Epidermal melanocyte (primary cell): ENCODE measurements at regions not wholly inside any gene's neighbourhood (a gene's known extent, or its start where the extent isn't known, plus 50 kb on each side); places are given as distances from the start of the nearest gene placed in this dataset.

Source experiments
- DNase-seq: peaks from one replicate; pipeline ENCODE4 v3.0.0; 2011; ENCODE audit warnings: low spot score; ENCODE audit not compliant: insufficient read length

DNA sequence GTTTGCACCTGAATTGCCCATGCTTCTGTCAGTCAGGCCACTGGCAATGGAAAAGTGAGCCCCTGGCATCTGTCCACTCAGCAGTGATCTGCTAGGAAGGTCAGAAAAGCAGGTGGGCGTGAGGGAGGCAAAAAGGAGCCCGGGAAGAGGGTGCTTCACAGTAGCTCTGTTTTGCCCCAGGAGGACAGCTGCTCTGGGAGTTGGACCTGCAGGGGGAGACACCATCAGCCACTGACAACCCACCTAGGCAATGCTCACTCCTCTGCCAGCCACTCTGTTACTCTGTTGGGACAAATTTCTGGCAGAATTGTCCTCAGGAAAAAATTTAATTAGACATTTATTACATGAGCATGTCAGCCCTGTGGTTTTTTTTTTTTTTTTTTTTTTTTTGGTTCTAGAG lies 146.4 kb downstream of the LRIG2 start:
- DNase-seq = no peak

DNA sequence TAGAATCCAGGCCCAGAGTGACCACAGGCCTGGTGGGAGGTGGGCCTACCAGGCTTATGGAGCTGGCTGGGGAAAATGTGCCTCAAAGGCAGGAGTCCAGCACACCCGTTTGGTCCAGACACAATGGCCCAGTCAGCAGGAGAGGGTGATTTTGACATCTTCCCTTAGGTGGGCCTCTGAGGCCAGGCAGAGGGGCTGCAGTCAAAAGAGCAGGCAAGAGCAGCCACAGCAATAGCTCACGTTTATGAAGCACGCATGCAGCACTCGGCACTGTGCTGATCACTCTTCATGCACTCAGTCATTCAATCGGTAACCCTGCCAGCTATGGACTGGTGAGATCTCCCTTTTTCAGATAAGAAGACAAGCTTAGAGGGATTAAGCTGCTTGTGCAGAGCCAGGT lies 146.8 kb downstream of the LRIG2 start:
- no peak for DNase-seq

- DNase-seq = no peak
Observed at GRCh38 chr1:113223040-113223439, 150.0 kb downstream of the LRIG2 start.

GRCh38 chr1:113223546-113223945 lies 150.5 kb downstream of the LRIG2 start:
- no peak for DNase-seq

DNA sequence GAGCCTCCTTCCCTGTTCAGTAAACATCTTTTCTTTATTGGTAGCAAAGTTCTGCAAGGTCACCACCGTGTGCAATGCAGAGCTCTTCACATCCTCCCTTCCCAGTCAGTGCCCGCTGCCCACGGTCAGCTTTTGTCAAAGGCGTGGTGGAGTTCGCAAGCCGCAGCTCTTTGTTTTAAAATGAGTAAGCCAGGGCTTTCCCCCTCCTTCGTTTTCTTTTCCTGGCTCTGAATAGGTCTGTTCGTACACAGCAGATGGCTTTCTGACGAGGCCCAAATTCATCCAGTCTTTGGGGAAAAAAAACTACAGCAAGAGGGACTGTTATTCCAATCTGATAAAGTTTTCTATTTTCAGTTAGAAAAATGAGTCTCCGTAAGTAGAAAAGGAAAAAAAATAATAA lies 153.2 kb downstream of the LRIG2 start:
- no peak for DNase-seq

DNA sequence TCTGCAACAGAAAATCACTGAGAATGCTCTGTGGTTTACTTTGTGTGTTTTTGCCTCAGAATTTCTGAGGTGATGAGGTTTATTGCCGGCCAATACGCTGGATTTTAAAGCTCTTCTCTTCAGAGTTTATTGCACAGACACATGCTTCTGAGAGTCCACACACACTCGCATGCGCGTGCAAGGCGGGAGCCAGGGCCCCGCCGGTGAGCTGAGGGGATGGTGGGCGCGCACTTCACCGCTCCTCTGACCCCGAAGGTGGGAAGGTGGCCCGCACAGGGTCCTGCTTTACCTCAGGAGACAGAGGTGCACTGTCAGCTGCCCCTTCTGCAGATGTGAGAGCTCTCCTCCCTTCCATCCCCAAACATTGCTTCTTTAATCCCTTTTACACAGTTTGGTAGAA lies 158.4 kb upstream of the MAGI3 start:
- no peak for DNase-seq

DNA sequence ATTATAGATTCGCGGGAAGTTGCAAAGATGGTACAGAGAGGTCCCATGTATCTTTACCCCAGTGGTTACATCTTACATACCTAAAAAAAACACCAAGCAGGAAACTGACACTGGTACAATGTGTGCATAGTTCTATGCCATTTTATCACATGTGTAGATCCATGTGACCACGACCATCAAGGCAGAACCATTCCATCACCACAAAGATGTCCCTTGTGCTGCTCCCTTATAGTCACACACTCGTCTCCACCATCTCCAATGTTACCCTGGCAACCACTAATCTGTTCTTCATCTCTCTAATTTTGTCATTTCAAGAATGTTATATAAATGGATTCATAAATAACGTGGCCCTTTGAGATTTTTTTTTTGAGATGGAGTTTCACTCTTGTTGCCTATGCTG lies 156.9 kb upstream of the MAGI3 start:
- no peak for DNase-seq

- DNase-seq = no peak
Observed at GRCh38 chr1:113241237-113241636, 149.1 kb upstream of the MAGI3 start.

DNA sequence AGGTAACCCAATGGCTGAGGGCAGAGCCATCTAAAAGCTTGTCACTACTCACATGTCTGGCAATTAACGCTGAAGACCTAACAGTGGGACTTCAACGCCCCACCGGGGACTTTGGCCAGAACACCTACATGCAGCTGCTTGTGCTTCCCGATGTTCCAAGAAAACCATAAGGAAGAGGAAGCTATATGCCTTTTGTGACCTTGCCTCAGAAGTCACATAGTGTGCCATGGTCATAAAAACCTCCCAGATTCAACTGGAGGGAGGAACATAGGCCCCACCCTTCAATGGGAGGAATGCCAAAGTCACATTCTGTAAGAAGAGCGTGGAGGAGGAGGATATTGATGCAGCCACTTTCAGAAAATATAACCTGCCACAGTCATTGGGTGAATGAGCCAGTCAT lies 147.8 kb upstream of the MAGI3 start:
- DNase-seq = no peak

DNA sequence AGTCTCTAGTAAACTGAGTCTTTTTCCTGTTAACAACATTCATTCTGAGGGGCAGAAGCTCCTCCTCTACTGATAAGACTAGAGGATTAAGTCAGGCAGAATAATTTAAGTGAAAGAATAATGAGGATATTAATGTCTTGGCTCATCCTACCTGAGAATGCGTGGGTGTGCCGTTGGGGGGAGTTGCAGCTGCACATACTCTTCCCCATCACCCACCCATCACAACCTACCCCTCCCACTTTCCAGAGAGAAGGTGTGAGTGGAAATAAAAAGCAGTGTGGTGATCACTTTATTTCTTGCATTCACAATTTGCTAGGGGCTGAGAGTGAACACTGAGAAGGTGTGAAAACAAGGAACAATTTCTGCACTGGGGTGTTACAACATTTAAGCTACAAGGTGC lies 146.8 kb upstream of the MAGI3 start:
- no peak for DNase-seq

DNA sequence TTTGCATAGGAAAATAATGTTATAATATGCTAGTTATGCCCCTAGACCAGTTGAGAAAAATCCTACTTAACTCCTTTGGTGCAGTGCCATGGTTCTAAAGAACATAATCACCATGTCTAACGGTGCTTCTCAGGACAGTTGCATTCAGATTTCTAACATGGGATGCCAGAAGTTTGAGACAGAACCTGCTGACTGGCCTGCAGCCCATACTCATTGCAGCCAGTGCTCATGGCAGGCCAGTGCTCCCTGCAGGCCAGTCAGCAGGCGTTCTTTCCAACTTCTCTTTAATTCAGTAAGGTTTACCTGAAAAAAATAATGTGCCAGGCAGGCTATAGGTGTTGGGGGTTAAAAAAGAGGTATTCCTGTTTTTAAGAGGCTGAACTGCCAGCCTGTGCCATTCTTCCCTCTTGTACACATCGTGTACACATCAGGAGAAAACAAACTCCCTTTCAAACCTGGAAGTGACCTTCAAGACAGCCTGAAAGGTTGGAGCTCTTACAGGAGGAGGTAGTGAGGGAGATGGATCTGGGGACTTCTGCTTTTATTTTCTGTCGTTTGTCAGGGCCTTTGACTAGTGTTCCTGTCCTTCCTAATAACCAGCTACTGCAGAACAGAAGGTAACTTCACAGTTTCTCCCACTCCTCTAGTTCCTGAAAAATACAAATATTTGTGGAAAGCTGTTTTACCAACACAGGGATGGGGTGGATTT lies 146.0 kb upstream of the MAGI3 start:
- DNase-seq = no peak

- no peak for DNase-seq
Observed at GRCh38 chr1:113245252-113245651, 145.1 kb upstream of the MAGI3 start.

- no peak for DNase-seq
Observed at GRCh38 chr1:113246929-113247328, 143.4 kb upstream of the MAGI3 start.

GRCh38 chr1:113247355-113247754 lies 143.0 kb upstream of the MAGI3 start:
- no peak for DNase-seq

DNA sequence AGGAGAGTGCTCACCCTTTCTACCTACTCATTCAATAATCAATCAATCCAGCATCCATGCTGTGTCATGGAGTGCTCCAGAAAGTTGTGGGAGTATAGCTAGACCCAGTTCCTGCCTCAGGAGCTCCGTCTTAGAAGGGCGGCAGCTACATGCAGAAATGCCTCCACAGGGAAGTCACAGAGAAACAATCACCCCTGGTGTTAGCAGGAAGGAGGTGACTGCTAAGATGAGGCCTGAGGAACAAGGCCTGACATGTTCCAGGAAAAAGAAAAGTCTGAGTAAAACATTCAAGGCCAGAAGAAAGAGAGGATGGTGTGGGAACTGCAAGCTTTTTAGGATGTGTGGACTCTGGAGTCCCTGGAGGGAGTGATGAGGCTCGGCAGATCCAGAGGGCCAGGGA lies 142.5 kb upstream of the MAGI3 start:
- no peak for DNase-seq

DNA sequence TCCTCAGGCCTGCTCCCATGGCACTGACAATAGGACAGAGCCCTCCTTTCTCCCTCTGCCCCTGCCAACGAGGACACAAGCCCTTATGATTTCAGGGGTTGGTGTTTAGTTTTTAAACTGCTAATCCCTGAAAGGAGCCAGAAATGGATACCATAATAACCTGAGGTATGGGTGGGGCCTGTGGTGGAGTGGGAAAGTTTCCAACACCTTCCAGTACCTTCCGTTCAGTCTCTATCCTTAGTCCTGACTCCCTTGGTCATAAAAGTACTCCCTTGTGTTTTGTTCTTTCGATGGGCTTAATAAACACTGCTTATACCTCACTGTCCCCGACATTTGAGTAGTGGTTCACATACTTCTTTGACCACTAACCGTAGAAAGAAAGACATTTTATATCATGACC lies 141.8 kb upstream of the MAGI3 start:
- no peak for DNase-seq

DNA sequence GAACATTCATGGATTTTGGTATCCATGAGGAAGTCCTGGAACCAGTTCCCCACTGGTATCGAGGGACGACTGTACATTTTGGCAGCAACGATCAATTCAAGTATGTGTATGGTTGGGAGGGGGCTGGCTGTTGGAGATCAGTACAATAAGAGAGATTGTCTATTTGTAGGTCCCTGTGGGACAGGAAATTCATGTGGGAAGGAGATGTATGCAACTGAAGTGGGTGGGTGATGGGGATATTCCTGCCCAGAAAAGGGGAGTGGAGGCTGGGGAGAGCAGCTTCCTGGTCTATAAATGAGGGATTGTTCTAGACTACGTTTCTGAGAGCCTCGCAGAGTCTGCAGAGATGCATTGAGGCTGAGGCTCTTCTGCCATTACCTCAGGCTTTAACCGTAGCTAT lies 140.2 kb upstream of the MAGI3 start:
- DNase-seq = no peak

DNA sequence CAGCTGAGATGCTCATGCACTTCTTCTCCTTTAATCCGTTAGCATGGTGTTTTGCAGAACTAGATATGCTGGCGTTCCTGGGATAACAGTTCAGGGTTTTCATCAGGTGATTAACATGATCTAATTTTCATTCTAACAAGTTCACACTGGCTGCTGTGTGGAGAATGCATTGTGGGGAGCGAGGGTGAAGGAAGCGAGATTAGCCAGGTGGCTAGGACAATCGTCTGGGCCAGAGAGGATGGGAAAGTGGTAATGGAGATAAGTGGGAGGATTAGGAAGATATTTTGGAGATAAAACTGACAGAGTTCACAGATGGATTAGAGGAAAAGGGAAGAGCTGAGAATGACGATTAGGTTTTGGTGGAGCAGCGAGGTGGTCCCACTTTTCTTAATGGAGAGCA lies 138.1 kb upstream of the MAGI3 start:
- no peak for DNase-seq

- no peak for DNase-seq
Observed at GRCh38 chr1:113253187-113253586, 137.1 kb upstream of the MAGI3 start.

GRCh38 chr1:113253590-113253989 lies 136.7 kb upstream of the MAGI3 start:
- no peak for DNase-seq

- DNase-seq = peak; percentile 5
Observed at GRCh38 chr1:113255038-113255719, 135.1 kb upstream of the MAGI3 start.

- no peak for DNase-seq
Observed at GRCh38 chr1:113255720-113256347, 134.5 kb upstream of the MAGI3 start.

GRCh38 chr1:113256348-113256729 lies 134.0 kb upstream of the MAGI3 start:
- DNase-seq = no peak
